H9 (cell line): ENCODE measurements at regions not wholly inside any gene's neighbourhood (a gene's known extent, or its start where the extent isn't known, plus 50 kb on each side); places are given as distances from the start of the nearest gene placed in this dataset.

Source experiments
- DNase-seq: peaks from one replicate; pipeline ENCODE4 v3.0.0-alpha.2; 2017
- H2AFZ ChIP-seq: one replicate; pipeline ENCODE4 v1.6.1; 2013; ENCODE audit warnings: mild to moderate bottlenecking, low read length, control low read depth, moderate library complexity
- H2AK5ac ChIP-seq: 2 replicates; pipeline ENCODE4 v1.6.1; 2013; ENCODE audit warnings: low read length, control low read depth, mixed read lengths; ENCODE audit not compliant: insufficient read length
- H2BK120ac ChIP-seq: one replicate; pipeline ENCODE4 v1.6.1; 2013; ENCODE audit warnings: low read depth, mild to moderate bottlenecking, low read length, control low read depth, inconsistent platforms; ENCODE audit not compliant: poor library complexity, severe bottlenecking
- H2BK12ac ChIP-seq: 2 replicates; pipeline ENCODE4 v1.6.1; 2013; ENCODE audit warnings: low read length, control low read depth, mixed read lengths, low read depth; ENCODE audit not compliant: insufficient read length
- H2BK15ac ChIP-seq: 2 replicates; pipeline ENCODE4 v1.6.1; 2013; ENCODE audit warnings: low read depth, low read length, control low read depth
- H2BK20ac ChIP-seq: one replicate; pipeline ENCODE4 v1.6.1; 2013; ENCODE audit warnings: low read depth, mild to moderate bottlenecking, low read length, control low read depth, inconsistent platforms; ENCODE audit not compliant: poor library complexity, severe bottlenecking
- H2BK5ac ChIP-seq: 2 replicates; pipeline ENCODE4 v1.6.1; 2013; ENCODE audit warnings: low read length, control low read depth, mixed read lengths; ENCODE audit not compliant: insufficient read length
- H3K14ac ChIP-seq: 2 replicates; pipeline ENCODE4 v1.6.1; 2013; ENCODE audit warnings: low read length, control low read depth; ENCODE audit not compliant: insufficient read depth
- H3K18ac ChIP-seq: 2 replicates; pipeline ENCODE4 v1.6.1; 2013; ENCODE audit warnings: low read depth, mild to moderate bottlenecking, mixed read lengths, low read length, control low read depth; ENCODE audit not compliant: insufficient read length
- H3K23ac ChIP-seq: 2 replicates; pipeline ENCODE4 v1.6.1; 2013; ENCODE audit warnings: low read length, control low read depth, mixed read lengths, low read depth; ENCODE audit not compliant: insufficient read length
- H3K23me2 ChIP-seq: 2 replicates; pipeline ENCODE4 v1.6.1; 2013; ENCODE audit warnings: low read depth, mild to moderate bottlenecking, mixed read lengths, low read length, control low read depth; ENCODE audit not compliant: insufficient read length, poor library complexity, severe bottlenecking
- H3K27ac ChIP-seq: 2 replicates; pipeline ENCODE4 v1.5.1; 2013; ENCODE audit warnings: low read length, control low read depth, mixed read lengths, low read depth; ENCODE audit not compliant: insufficient read length
- H3K27me3 ChIP-seq: 2 replicates; pipeline ENCODE4 v1.6.1; 2013; ENCODE audit warnings: low read length, control low read depth, inconsistent platforms; ENCODE audit not compliant: insufficient read depth
- H3K4ac ChIP-seq: 2 replicates; pipeline ENCODE4 v1.6.1; 2013; ENCODE audit warnings: low read depth, mild to moderate bottlenecking, control low read depth, inconsistent platforms, low read length, moderate library complexity
- H3K4me1 ChIP-seq: 2 replicates; pipeline ENCODE4 v1.6.1; 2013; ENCODE audit warnings: low read length, control low read depth, inconsistent platforms; ENCODE audit not compliant: insufficient read depth
- H3K4me2 ChIP-seq: 2 replicates; pipeline ENCODE4 v1.6.1; 2013; ENCODE audit warnings: low read length, control low read depth, mixed read lengths; ENCODE audit not compliant: insufficient read length, insufficient read depth
- H3K56ac ChIP-seq: 2 replicates; pipeline ENCODE4 v1.6.1; 2013; ENCODE audit warnings: low read depth, mild to moderate bottlenecking, mixed read lengths, low read length, control low read depth; ENCODE audit not compliant: insufficient read length
- H3K79me1 ChIP-seq: 2 replicates; pipeline ENCODE4 v1.6.1; 2013; ENCODE audit warnings: low read depth, mild to moderate bottlenecking, moderate library complexity, low read length, control low read depth, inconsistent platforms; ENCODE audit not compliant: insufficient read depth, poor library complexity, severe bottlenecking
- H3K79me2 ChIP-seq: 2 replicates; pipeline ENCODE4 v1.6.1; 2013; ENCODE audit warnings: low read length, control low read depth, inconsistent platforms; ENCODE audit not compliant: insufficient read depth
- H3K9ac ChIP-seq: 2 replicates; pipeline ENCODE4 v1.6.1; 2013; ENCODE audit warnings: low read length, control low read depth, mixed read lengths; ENCODE audit not compliant: insufficient read length; ENCODE audit errors: extremely low read depth
- H3K9me3 ChIP-seq: one replicate; pipeline ENCODE4 v1.6.1; 2013; ENCODE audit warnings: low read depth, low read length, inconsistent platforms; ENCODE audit not compliant: control insufficient read depth
- H3T11ph ChIP-seq: one replicate; pipeline ENCODE4 v1.6.1; 2013; ENCODE audit warnings: mild to moderate bottlenecking, low read length, control low read depth, inconsistent platforms
- H4K20me1 ChIP-seq: one replicate; pipeline ENCODE4 v1.6.1; 2013; ENCODE audit not compliant: control insufficient read depth, insufficient read length, insufficient read depth
- H4K5ac ChIP-seq: 2 replicates; pipeline ENCODE4 v1.6.1; 2013; ENCODE audit warnings: low read depth, mild to moderate bottlenecking, mixed read lengths, low read length, control low read depth; ENCODE audit not compliant: insufficient read length
- H4K8ac ChIP-seq: replicated peaks from 2 replicates; pipeline ENCODE4 v1.6.1; 2013; ENCODE audit warnings: low read length, control low read depth, mixed read lengths, low read depth; ENCODE audit not compliant: insufficient read length
- H4K91ac ChIP-seq: 2 replicates; pipeline ENCODE4 v1.6.1; 2013; ENCODE audit warnings: low read depth, mild to moderate bottlenecking, moderate library complexity, mixed read lengths, low read length, control low read depth; ENCODE audit not compliant: insufficient read length
- H3K27ac Mint-ChIP-seq, 3 experiments: 2 replicates in 2 of 3; 3 replicates in 1 of 3; pipeline ENCODE4 v1.8.0; 2020 to 2021; ENCODE audit warnings: mixed read lengths in 3 of 3, mild to moderate bottlenecking in 1 of 3, moderate library complexity in 1 of 3
- H3K27me3 Mint-ChIP-seq: 2 replicates; pipeline ENCODE4 v1.8.0; 2021; ENCODE audit warnings: low read depth, mild to moderate bottlenecking, moderate library complexity, mixed read lengths
- H3K36me3 Mint-ChIP-seq, 3 experiments: 2 replicates in 2 of 3; 3 replicates in 1 of 3; pipeline ENCODE4 v1.8.0; 2020 to 2021; ENCODE audit warnings: low read depth in 3 of 3, mixed read lengths in 3 of 3; ENCODE audit not compliant: insufficient read depth in 1 of 3
- H3K4me1 Mint-ChIP-seq, 2 experiments: 2 replicates each; pipeline ENCODE4 v1.8.0; 2020; ENCODE audit warnings: mixed read lengths in 2 of 2
- H3K4me3 Mint-ChIP-seq, 2 experiments: 2 replicates in 1 of 2; 3 replicates in 1 of 2; pipeline ENCODE4 v1.8.0; 2020 to 2021; ENCODE audit warnings: mild to moderate bottlenecking in 2 of 2, mixed read lengths in 2 of 2, moderate library complexity in 1 of 2
- H3K9me3 Mint-ChIP-seq, 2 experiments: 2 replicates in 1 of 2; 3 replicates in 1 of 2; pipeline ENCODE4 v1.8.0; 2020; ENCODE audit warnings: mild to moderate bottlenecking in 2 of 2, mixed read lengths in 2 of 2, moderate library complexity in 1 of 2
- WGBS: extraction: QIAGEN DNeasy Blood & Tissue Kit; methylation state at CpG from one replicate; pipeline ENCODE4 v1.1.7; 2013; ENCODE audit warnings: missing lambda C conversion rate, low lambda C conversion rate, mixed read lengths; ENCODE audit not compliant: insufficient read length; ENCODE audit errors: extremely low coverage; 5-methylcytosine and 5-hydroxymethylcytosine counted together
- TF ChIP-seq, protein P1 (sequence below): fragments of 200-600 bp; sonication (generic); conservative IDR thresholded peaks from 3 replicates; pipeline ENCODE4 v1.8.0; 2021; ENCODE audit warnings: antibody characterized with exemption, mild to moderate bottlenecking

DNA sequence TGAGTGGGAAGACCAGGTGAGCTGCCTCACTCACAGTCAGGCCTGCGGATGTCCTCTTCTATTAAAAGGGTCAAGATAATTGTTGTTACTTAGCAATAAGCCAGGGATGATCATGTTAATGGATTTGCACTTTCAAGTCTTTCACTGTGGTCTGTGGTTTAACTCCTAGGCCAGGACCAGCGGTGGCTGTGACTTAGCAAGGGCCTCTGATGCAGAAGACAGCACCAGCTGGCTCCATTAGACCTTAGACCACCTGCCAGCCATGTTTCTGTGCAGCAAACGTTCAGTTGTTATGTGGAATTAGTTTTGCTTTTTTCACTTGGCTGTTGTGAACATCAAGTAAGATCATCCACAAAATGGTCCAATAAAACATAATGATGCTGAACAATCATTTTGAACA lies 537.3 kb downstream of the TNS3 start:
- Histone ChIP-seq H3K56ac (no peak overlapping the region), H2BK120ac (no peak overlapping the region), H3K23me2 (no peaks in the 10 kb centered on the region), H3K18ac (no peak overlapping the region), H2BK12ac (no peak overlapping the region), H4K91ac (no peak overlapping the region), H4K5ac (no peak overlapping the region), H4K20me1 (no peaks in the 10 kb centered on the region), H3K4me2 (no peak overlapping the region), H3K79me1 (no peaks in the 10 kb centered on the region), H2BK20ac (no peak overlapping the region), H3K9ac (no peak overlapping the region), H4K8ac (no peak overlapping the region), H3K4ac (no peak overlapping the region), H3K9me3 (no peaks in the 10 kb centered on the region), H2BK15ac (no peak overlapping the region), H2AK5ac (no peak overlapping the region), H3K14ac (no peak overlapping the region), H2AFZ (no peak overlapping the region), H3K4me1 (no peaks in the 10 kb centered on the region; the same call in 1 of the 2 replicates), H3T11ph (no peak overlapping the region), H2BK5ac (no peak overlapping the region), H3K23ac (no peak overlapping the region), H3K27me3 (no peaks in the 10 kb centered on the region), H3K27ac (no peak overlapping the region), H3K79me2 (no peaks in the 10 kb centered on the region)
- Mint-ChIP-seq H3K27me3 (peaks cover 11% of the 10 kb centered on the region), H3K9me3 (no peaks in the 10 kb centered on the region), H3K4me3 (no peak overlapping the region), H3K27ac (no peak overlapping the region), H3K4me1 (peaks cover 12 to 15% of the 10 kb centered on the region in 2 experiments), H3K36me3 (no peaks in the 10 kb centered on the region)
- WGBS, result no CpG with 5 or more reads among the region's 3 CpGs
- TF ChIP-seq, protein P1, sequence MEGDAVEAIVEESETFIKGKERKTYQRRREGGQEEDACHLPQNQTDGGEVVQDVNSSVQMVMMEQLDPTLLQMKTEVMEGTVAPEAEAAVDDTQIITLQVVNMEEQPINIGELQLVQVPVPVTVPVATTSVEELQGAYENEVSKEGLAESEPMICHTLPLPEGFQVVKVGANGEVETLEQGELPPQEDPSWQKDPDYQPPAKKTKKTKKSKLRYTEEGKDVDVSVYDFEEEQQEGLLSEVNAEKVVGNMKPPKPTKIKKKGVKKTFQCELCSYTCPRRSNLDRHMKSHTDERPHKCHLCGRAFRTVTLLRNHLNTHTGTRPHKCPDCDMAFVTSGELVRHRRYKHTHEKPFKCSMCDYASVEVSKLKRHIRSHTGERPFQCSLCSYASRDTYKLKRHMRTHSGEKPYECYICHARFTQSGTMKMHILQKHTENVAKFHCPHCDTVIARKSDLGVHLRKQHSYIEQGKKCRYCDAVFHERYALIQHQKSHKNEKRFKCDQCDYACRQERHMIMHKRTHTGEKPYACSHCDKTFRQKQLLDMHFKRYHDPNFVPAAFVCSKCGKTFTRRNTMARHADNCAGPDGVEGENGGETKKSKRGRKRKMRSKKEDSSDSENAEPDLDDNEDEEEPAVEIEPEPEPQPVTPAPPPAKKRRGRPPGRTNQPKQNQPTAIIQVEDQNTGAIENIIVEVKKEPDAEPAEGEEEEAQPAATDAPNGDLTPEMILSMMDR, result no peak
- no peak for DNase-seq
